ENCODE measurements at regions not wholly inside any gene's neighbourhood (a gene's known extent, or its start where the extent isn't known, plus 50 kb on each side); places are given as distances from the start of the nearest gene placed in this dataset.

DNA sequence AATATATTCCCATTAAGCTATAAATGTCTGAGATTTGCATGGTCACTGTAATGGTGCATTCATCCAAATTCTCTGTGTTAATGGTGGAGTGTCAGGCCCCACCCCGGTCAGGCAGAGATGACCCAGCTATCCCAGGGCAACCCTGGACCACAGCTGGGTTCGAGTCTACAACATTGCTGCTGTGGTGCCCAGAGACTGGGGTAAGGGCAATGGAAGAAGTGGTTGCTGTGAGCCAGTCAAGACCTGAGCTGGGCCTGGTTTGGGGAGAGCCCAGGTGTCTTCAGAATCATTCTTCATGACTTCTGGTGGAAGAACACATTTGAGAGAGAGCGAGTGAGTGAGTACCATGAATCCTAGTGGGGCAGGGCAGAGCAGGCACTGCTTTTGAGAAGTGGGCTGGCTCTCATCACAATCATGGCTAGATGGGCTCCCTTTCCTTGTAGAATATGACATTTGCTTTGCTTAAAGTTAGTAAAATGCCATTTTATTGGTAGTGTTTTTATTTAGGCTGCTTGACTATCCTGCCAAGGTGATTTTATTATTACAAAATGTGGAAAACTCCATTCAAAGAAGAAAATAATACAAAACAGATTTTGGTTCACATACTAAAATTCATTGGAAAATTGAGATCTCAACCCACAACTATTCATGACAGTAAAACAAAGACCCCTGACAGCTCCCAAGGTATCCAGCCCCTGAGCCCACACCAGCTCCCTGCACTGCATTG lies 125.8 kb upstream of the SLC25A48 start:
- no peak for DNase-seq (ENCODE audit: low read depth in 1 of 2, low spot score in 2 of 2)
- TF ChIP-seq TBP (IDR thresholded peaks at IDR 0.05; ENCODE audit: low read depth, low read length) (no peak), SP1 (IDR thresholded peaks at IDR 0.05; ENCODE audit: low read depth, low read length) (no peak), CBX8 (IDR thresholded peaks at IDR 0.05; ENCODE audit: borderline replicate concordance, low read depth, low read length) (no peak), SUZ12 (IDR thresholded peaks at IDR 0.05; ENCODE audit: low read length) (no peak), PHF8 (conservative IDR thresholded peaks at IDR 0.05; ENCODE audit: low read depth, low read length) (no peak), EZH2 (IDR thresholded peaks at IDR 0.05; ENCODE audit: low read depth, low read length, severe bottlenecking) (no peak), BACH1 (IDR thresholded peaks at IDR 0.05; ENCODE audit: low read length) (no peak), JUN (IDR thresholded peaks at IDR 0.05; ENCODE audit: low read depth, low read length) (no peak), FOSL1 (IDR thresholded peaks at IDR 0.05; ENCODE audit: insufficient read depth, low read depth, low read length) (no peak), EGR1 (IDR thresholded peaks at IDR 0.05; ENCODE audit: borderline replicate concordance, low read depth, low read length) (no peak), RFX5 (IDR thresholded peaks at IDR 0.05; ENCODE audit: borderline replicate concordance, low read depth, low read length) (no peak), TEAD4 (IDR thresholded peaks at IDR 0.05; ENCODE audit: low read depth, low read length) (no peak), GABPA (IDR thresholded peaks at IDR 0.05; ENCODE audit: borderline replicate concordance, insufficient read depth, low read length) (no peak), KDM1A (IDR thresholded peaks at IDR 0.05; ENCODE audit: borderline replicate concordance, low read length) (no peak)

More for the DNA sequence above, 125.8 kb upstream of the SLC25A48 start:
- no peak overlapping the region for H4K5ac ChIP-seq (ENCODE audit: insufficient read length, low read depth, low read length)
- no peak overlapping the region for H3K4me3 ChIP-seq (ENCODE audit: extremely low read depth in 1 of 4, insufficient read depth in 2 of 4, low read depth in 3 of 4, low read length in 4 of 4)
- no peaks in the 10 kb centered on the region for H3K23me2 ChIP-seq (ENCODE audit: low read depth, low read length)
- no peak overlapping the region for H2BK5ac ChIP-seq (ENCODE audit: low read depth, low read length)
- no peak overlapping the region for H2BK15ac ChIP-seq (ENCODE audit: low read length)
- no peak overlapping the region for H2BK120ac ChIP-seq (replicated peaks; ENCODE audit: low read depth, low read length)
- H3K4ac ChIP-seq (replicated peaks; ENCODE audit: insufficient read length, low read depth, low read length), result no peak overlapping the region
- ChIA-PET CTCF (ENCODE audit: partially characterized antibody) (interaction anchor here (0.8 to 1.1 kb wide), 3 partner anchors 12 to 157 kb away, joined by 3 read pairs; no protein-coding TSS in a partner anchor), POLR2A (ENCODE audit: partially characterized antibody) (no interaction called here)
- no peak overlapping the region for H4K8ac ChIP-seq (ENCODE audit: extremely low read depth, insufficient read depth, low read length)
- H4K20me1 ChIP-seq (replicated peaks in 1 of 2; ENCODE audit: control insufficient read depth in 1 of 2, insufficient read depth in 2 of 2, low read length in 2 of 2), result no peaks in the 10 kb centered on the region
- H2AFZ ChIP-seq (ENCODE audit: low read length), result no peak overlapping the region
- no peaks in the 10 kb centered on the region; a peak in 1 of 7 replicates for H3K27me3 ChIP-seq (replicated peaks in 1 of 4; ENCODE audit: control insufficient read depth in 3 of 4, extremely low read depth in 1 of 4, insufficient read depth in 3 of 4, low read length in 3 of 4)
- no peak overlapping the region for H2BK20ac ChIP-seq (ENCODE audit: low read length)
- H3K9me3 ChIP-seq (ENCODE audit: insufficient read depth in 2 of 2, low read depth in 1 of 2, low read length in 1 of 2), result no peaks in the 10 kb centered on the region
- H3K23ac ChIP-seq (ENCODE audit: insufficient read length), result no peak overlapping the region
- no peaks in the 10 kb centered on the region for H3K36me3 ChIP-seq (ENCODE audit: control insufficient read depth in 2 of 4, insufficient read depth in 4 of 4, low read length in 3 of 4)
- no peak overlapping the region for H4K91ac ChIP-seq (replicated peaks; ENCODE audit: insufficient read length, low read length)
- no peak overlapping the region for H2AK5ac ChIP-seq (ENCODE audit: low read depth, low read length)
- H2BK12ac ChIP-seq (ENCODE audit: low read depth, low read length), result no peak overlapping the region
- H3K4me1 ChIP-seq (replicated peaks in 1 of 4; ENCODE audit: control insufficient read depth in 3 of 4, insufficient read depth in 4 of 4, low read length in 3 of 4), result peaks cover 0 to 3% (median under 1%) of the 10 kb centered on the region in 4 experiments; a peak in 2 of 7 replicates
- no peak for FAIRE-seq
- H3K79me2 ChIP-seq (ENCODE audit: control insufficient read depth in 1 of 2, insufficient read depth in 2 of 2, low read length in 2 of 2), result no peaks in the 10 kb centered on the region
- H3K4me2 ChIP-seq (ENCODE audit: insufficient read depth in 1 of 2, low read depth in 2 of 2, low read length in 2 of 2), result no peak overlapping the region
- 88% methylated on average over 3 of the region's 3 CpGs; no CpG with 5 or more reads in 1 of the 2 experiments for WGBS, 2 experiments (ENCODE audit: extremely low coverage in 1 of 2, insufficient coverage in 1 of 2, insufficient read length in 1 of 2, insufficient replicate concordance in 2 of 2, low coverage in 1 of 2, low lambda C conversion rate in 2 of 2, missing lambda C conversion rate in 1 of 2)
- H3K27ac ChIP-seq (ENCODE audit: low read depth, low read length), result no peak overlapping the region
- H3K9ac ChIP-seq (replicated peaks in 1 of 4; ENCODE audit: extremely low read depth in 1 of 4, low read depth in 3 of 4, low read length in 3 of 4), result no peak overlapping the region
- H3K79me1 ChIP-seq (ENCODE audit: low read depth, low read length), result no peaks in the 10 kb centered on the region; the same call in 1 of the 2 replicates
- H3K14ac ChIP-seq (ENCODE audit: insufficient read length), result no peak overlapping the region
- H3K18ac ChIP-seq (ENCODE audit: extremely low read depth, low read length), result no peak overlapping the region
- H3K56ac ChIP-seq (replicated peaks; ENCODE audit: insufficient read length, low read depth, low read length), result no peak overlapping the region

All from H1 (cell line).